Dermis blood vessel endothelial cell (primary cell): ENCODE measurements at regions not wholly inside any gene's neighbourhood (a gene's known extent, or its start where the extent isn't known, plus 50 kb on each side); places are given as distances from the start of the nearest gene placed in this dataset.
A peak's percentile ranks its signal among the peaks of the same experiment; 100 is the strongest.
"Not testable (repeated sequence)": the region's sequence is repeated elsewhere in the genome, so short reads cannot be mapped to it uniquely, and the experiment has no call there.

Experiments
- DNase-seq: peaks from one replicate; pipeline ENCODE4 v3.0.0; 2010

DNA sequence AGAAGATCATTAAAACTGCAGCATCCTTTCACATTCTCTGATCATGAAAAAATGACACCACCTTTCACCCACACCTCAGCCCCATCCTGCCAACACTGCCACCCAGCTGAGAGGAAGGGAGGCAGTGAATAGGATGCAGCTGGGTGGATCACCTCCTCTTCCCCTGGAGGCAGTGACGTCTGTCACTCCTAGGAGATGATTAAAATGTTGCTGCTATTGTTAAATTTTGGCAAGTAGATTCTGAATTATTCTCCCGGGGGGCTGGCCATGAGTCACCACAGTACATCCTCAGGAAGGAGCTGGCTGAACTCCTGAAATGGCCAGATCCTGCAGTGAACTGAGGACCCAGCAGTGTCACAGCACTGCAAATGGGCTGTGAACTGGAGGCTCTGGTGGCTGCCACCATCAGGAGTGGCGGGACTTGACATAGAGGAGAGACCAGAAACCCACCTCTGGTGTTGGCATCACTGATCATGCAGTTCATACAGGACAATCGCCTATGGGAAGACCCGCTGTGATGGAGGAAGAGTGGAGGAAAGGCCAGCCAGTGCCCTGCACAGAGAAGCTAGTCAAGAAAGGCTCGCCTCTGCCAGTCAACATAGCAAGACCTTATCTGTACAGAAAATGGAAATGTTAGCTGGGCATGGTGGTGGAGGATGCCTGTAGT is 199.1 kb downstream of the FAM43A start:
- peak; percentile 94 for DNase-seq

DNA sequence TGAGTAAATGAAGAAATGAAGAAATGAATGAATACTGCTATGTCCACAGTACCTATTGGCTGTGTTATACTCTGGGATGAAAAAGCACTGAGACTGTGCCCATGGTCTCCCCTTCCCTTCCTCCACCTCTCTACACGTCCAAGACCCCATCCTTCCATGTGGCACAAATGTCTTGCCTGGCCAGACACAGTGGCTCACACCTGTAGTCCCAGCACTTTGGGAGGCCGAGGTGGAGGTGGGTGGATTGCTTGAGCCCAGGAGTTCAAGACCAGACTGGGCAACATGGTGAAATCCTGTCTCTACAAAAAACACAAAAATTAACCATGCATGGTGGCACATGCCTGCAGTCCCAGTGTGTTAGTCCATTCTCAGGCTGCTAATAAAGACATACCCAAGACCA is 200.1 kb downstream of the FAM43A start:
- no peak for DNase-seq

DNA sequence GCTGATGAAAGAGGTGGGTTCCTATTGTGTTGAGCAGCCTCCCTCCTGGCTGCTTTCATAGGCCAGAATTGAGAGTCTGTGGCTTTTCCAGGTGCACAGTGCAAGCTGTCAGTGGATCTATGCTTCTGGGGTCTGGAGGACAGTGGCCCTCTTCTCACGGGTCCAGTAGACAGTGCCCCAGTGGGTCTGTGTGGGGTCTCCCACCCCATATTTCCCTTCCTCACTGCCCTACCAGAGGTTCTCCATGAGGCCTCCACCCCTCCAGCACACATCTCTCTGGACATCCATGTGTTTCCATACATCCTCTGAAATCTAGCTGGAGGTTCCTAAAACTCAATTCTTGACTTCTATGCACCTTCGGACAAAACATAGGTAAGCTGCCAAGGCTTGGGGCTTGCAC is 201.2 kb downstream of the FAM43A start:
- no peak for DNase-seq

DNA sequence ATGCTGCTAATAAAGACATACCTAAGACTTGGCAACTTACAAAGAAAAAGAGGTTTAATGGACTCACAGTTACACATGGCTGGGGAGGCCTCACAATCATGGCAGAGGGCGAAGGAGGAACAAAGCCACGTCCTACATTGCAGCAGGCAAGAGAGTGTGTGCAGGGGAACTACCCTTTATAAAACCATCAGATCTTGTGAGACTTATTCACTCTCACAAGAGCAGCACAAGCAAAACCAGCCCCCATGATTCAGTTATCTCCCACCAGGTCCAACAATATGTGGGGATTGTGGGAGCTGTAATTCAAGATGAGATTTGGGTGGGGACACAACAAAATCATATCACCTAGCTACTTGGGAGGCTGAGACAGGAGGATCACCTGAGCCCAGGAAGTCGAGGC is 202.4 kb downstream of the FAM43A start:
- not testable (repeated sequence) for DNase-seq

DNA sequence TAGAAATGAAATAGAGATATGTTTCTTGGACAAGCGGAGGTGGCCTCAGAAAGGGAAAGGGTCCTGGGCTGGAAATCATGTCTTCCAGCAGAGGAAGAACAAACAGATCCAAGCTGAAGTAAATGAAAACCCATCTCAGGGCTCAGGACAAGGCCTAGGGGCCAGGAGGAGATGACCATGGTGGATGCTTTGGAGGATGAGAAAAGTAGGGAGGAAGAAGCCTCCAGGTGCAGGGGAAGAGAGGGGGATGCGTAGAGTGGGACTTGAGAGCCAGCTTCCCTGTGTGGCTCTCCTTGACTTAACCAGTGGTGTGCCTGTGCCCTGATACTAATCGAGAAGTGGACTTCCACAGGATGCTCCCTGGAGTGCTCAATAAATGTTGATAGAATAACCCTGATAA is 203.2 kb downstream of the FAM43A start:
- DNase-seq = no peak

DNA sequence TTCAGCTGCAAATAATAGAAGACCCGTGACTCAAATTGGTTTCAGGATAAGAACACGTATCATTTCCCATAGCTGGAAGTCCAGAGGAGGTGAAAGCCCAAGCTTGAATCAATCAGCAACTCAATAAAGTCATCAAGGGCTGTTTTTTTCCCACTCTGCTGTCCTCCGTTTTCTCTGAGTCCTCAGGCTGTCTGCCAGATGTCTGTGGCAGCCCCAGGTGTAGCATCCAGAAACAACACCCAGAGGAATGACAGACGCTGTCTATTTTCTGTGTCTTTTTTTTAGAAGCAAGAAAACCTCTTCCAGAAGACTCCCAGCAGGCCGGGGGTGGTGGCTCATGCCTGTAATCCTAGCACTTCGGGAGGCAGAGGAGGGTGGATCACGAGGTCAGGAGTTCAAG is 204.4 kb downstream of the FAM43A start:
- DNase-seq = peak; percentile 6

DNA sequence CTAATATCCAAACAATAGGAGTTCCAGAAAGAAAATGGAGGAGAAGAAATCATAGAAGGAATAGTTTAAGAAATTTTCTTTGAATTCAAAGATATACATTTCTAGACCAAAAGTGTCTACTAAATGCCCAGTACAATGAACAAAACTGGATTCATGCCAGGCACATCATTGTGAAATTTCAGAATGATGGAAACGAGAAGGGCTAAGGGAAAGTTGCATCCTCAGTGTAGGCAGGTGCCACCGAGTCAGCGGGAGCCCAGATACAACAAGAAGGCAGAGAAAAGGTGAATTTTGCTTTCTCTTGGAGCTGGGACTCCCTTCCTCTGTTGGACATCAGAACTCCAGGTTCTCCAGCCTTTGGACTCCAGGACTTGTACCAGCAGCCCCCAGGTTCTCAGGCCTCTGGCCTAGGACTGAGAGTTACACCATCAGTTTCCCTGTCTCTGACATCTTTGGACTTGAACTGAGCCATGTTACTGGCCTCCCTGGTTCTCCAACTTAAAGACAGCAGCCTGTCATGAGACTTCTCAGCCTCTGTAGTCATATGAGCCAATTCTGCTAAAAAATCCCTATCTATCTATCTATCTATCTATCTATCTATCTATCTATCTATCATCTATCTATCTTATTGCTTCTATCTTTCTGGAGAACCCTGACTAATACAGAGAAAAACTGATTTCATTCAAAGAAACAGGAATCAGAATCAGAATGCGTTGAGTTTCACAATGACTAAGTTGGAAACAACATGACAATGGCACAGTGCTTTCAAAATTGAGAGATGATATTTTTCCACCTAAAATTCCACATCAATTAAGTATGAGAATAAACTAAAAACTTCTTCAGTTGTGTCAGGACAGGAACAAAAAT is 207.7 kb downstream of the FAM43A start:
- DNase-seq = no peak

DNA sequence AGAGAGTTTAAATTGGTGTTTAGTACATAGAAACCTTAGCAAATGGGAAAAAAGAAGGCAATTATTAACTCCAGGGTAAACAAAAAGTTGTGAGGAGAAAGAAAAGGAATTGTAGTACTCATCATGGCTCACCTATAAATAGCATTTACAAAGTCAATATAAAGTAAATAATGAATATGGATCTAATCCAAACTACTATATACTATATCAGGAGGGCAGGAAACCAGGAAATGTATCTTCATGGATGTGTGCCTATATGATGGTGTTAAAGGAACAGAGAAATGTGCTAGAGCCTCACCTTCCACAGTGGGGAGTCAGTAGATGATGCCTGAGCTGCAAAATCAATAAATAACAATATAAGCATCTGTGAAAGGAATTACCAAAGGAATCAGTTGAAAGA is 208.9 kb downstream of the FAM43A start:
- DNase-seq = no peak

DNA sequence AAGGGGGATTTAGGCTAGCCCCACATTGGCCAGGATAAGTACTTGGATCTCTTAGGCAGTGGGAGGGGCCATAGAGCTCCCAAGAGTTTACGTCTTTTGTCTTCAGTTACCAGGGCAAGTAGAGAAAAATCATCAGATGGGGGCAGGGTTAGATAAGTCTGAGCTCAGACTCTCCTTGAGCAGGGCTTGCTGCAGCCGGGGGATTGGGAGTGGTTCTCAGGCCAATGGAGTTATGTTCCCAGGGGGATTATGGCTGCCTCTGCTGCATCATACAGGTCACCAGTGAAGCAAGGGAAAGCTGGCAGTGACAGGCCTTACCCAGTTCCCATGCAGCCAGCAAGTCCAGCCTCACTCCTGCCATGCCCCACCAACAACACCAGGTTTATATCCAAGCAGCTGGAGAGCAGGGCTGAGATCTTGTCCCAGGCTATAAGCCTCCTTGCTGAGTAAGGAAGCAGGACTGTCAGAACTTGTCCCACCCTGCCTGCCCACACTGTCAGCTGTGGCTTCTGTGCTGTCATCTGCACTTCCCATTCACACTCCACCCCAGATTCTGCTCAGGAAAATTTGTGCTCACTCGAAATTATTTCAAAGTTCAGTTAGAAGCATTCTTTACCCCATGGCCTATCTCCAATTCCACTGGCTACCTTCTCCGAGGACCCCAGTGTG is 215.3 kb downstream of the FAM43A start:
- no peak for DNase-seq

DNA sequence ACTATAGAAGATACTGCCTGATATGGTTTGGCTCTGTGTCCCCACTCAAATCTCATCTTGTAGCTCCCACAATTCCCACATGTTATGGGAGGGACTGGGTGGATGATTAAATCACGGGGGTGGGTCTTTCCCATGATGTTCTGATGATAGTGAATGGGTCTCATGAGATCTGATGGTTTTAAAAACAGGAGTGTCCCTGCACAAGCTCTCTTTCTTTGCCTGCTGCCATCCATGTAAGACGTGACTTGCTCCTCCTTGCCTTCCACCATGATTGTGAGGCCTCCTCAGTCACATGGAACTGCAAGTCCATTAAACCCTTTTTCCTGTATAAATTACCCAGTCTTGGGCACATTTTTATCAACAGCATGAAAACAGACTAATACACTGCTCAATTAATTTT is 217.8 kb downstream of the FAM43A start:
- not testable (repeated sequence) for DNase-seq

DNA sequence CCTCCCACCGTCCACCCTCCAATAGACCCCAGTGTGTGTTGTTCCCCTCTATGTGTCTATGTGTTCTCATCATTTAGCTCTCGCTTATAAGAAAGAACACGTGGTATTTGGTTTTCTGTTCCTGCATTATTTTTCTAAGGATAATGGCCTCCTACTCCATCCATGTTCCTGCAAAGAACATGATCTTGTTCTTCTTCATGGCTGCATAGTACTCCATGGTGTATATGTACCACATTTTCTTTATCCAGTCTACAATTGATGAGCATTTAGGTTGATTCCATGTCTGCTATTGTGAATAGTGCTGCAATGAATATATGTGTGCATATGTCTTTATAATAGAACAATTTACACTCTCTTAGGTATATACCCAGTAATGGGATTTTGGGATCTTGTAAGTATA is 219.3 kb downstream of the FAM43A start:
- DNase-seq = not testable (repeated sequence)

DNA sequence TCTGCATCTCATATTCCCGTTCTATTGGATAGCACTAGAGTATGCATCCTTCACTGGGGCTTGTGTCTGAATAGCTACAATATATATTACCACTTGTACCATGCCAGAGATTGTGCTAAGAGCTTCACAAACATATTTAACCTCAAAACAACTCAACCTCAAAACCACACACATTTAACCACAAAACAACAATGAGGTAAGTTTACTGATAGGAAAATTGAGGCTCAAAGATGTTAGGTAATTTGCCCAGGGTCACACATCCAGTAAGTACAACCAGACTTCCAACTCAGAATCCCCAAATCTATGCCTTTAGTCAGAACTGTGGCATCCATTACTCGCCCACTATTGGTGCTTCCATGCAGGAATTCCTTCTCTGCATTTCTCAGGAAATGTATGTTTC is 220.0 kb downstream of the FAM43A start:
- DNase-seq = no peak

DNA sequence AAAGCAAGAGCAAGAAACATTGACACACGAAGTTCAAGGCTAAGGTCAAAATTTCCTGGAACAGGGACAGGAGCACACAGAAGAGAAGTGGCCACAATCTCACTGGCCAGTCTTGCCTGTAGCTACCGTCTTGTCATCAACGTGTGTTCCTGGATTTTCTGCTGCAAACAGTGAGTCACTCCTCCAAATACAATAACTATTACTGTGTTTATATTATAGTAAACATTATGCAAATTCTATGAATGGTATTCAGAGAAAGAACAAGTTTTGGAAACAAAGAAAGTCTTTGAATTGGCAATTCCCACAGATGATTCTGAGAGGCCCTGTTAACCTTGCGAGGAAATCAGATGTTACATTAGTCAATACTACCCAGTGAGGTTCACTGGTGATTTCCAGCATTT is 220.5 kb downstream of the FAM43A start:
- DNase-seq = peak; percentile 91

DNA sequence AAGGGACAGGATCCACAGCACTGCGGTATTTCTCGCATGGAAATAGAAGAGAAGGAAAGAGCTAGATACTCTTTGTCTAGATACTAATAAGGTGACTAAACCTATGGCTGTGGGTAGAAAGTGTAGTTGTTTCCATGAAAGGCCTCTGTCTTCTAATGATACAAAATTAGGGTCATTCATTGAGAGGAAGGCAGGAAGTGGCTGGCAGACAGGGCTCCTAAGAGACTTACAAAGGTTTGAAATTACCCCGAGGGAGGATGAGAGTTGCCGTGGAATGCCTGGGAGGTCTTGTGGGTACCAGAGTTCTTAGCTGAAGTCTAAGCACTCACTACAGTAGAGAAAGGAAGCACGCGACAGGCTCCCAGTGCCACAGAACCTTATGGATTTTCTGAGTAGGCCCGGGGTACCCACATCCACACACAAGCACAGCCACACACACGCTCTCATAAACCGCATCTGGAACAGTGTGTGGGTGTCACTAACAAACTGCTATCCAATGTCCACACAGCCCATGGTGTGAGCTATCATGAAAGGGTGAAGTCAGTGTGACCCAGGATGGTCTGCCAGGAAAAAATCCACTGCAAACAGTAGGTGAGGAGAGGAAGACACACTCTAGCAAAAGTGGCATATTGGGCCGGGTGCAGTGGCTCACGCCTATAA is 221.4 kb downstream of the FAM43A start:
- no peak for DNase-seq

DNA sequence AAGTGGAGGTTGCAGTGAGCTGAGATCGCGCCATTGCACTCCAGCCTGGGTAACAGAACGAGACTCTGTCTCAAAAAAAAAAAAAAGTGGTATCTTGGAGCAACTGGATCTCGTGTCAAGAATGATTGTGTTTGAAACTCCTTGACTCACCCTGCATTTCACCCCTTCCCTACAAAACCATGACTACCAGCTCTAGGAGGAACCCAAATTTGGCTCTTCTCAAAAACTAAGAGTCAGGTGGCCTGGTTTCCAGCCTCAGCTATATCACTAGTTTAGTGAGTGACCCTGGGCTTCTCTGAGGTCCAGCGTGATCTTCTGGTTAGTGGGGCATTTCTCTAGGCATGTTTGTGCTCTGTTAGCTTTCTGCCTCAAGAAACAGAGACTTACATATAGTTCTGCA is 222.1 kb downstream of the FAM43A start:
- no peak for DNase-seq

DNA sequence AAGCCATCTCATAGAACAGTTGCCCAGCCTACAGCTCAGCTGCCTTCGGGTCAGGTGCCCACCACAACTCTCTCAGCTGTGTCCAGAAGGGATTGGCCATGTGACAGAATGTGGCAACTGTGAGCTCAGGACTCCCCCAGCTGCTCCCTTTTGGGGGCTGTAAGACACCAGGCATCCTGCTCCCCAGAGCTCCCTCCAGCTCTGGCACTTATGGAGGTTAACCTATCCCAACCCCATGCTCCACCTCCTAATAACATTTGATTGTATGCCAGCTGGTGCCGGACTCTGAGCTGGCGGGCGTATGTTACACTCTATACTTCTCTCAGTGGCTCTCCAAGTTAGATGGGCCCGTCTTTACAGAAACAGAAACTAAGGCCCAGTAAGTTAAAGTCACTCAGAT is 222.8 kb downstream of the FAM43A start:
- no peak for DNase-seq

DNA sequence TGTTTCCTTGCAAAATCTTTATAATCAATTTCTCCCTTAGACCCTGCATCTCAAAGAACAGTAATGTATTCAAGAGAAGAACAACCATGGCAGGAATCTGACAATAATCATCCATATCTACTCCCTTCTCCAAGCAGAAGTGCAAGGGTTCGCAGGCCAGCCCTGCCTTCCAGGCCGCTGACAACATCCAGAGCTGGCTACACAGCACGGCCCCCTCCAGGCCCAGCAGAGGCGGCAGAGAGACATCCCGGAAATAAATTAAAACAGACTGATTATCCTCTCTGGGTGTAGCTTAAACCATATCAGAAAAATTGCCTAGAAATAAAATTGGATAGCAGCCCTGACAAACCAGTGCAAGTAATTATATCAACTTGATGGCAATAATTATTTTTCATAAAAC is 223.3 kb downstream of the FAM43A start:
- DNase-seq = no peak

DNA sequence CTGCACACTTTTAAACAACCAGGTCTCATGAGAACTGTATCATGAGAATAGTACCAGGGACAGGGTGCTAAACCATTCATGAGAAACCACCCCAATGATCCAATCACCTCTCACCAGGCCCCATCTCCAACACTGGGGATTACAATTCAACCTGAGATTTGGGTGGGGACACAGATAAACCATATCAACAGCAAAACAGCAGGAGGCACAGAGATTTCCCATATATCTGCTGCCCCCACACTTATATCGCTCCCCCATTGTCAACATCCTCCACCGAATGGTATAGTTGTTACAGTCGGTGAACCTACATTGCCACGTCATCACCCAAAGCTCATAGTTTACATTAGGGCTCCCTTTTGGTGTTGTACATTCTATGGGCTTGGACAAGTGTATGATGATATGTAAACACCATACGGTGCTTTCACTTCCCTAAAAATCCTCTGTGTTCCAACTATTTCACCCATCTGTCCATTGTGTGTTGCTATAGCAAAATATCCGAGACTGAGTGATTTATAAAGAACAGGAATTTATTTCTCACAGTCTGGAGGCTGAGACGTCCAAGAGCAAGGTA is 224.8 kb downstream of the FAM43A start:
- DNase-seq = no peak

DNA sequence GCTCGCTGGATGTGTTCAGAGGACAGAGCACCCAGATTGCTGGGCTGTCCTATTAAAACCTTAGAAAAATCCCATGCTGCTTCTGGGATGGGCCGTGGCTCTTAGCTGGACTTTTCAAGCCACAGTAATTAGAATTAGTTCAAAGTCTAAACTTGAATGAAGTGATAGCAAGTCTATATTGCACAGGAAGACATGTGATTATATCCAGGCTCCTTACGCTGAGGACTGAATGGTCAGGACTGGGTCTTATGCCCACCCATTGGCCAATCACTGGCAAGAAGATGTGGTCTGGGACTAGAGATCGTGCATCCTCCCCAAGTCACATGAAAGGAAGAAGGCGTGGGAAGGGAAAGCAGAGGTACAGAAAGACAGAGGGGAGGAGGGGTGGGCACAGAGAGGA is 227.6 kb downstream of the FAM43A start:
- no peak for DNase-seq

DNA sequence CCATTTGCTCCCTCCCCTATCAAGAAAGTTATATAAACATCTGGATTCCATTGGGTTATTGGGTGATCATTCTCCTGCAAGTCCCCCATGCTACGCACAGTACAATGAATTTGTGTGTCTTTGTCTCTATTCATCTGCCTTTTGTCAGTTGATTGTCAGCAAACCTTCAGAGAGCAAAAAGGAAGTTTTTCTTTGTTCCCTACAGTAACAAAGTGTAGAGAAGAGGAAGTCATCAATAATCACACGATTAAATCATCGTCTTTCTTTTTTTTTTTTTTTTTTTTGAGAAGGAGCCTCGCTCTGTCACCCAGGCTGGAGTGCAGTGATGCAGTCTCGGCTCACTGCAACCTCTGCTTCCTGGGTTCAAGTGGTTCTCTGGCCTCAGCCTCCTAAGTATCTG is 239.2 kb downstream of the FAM43A start:
- DNase-seq = peak; percentile 49

DNA sequence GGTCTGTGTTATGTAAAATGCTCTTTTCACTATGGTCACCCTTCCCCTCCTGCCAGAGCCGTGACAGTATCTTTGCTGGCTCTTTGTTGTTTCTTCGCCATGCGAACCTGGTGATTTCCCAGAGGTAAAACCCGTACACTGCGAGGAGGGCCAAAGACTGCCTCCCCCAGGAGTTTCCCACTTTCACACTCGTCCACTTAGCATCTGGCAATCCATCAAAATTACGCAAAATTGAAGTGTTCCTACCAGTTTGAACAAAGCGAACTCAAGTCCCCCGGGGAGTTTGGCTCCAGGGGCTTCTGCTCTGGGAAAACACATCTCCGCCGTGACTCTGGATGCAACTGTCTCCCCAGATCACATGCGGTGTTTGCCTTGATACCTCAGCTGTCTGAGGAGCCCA is 239.9 kb downstream of the FAM43A start:
- DNase-seq = no peak

DNA sequence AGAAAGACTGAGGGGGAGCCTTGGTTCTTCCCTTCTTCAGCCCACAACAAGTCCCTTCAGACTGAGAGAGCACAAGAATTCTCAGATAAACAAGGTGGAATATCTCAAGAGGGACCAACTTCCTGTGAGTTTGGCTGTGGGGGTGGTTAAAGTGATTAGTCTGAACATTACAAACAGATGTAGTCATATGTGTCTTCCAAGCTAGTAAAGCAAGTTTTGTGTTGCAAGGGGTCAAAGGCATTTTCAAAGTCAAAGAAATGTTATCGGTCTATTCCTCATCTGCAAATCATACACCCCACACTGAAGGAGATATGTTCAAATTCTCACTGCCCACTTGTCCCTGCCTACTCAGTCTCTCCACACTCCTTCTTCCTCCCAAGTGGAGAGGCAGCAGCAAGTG is 242.5 kb downstream of the FAM43A start:
- peak; percentile 37 for DNase-seq
